GM19468 (cell line): ENCODE measurements at regions not wholly inside any gene's neighbourhood (a gene's known extent, or its start where the extent isn't known, plus 50 kb on each side); places are given as distances from the start of the nearest gene placed in this dataset.

Experiments
- ATAC-seq: cut with Tn5 transposase; IDR thresholded peaks from one replicate; pipeline ENCODE4 v1.9.1; 2021; ENCODE audit warnings: mild to moderate bottlenecking, moderate library complexity, moderate number of reproducible peaks; ENCODE audit not compliant: unreplicated experiment; ENCODE audit errors: extremely low read depth

GRCh38 chr18:25422230-25422629, 70.3 kb upstream of the ZNF521 start:
- ATAC-seq, result no peak

- no peak for ATAC-seq
Measured at GRCh38 chr18:25420077-25420825, 68.3 kb upstream of the ZNF521 start.

GRCh38 chr18:25416374-25416773, 64.4 kb upstream of the ZNF521 start:
- no peak for ATAC-seq

- no peak for ATAC-seq
Measured at GRCh38 chr18:25409971-25410370, 58.0 kb upstream of the ZNF521 start.

GRCh38 chr18:25408293-25408692, 56.3 kb upstream of the ZNF521 start:
- no peak for ATAC-seq
